Nucleus accumbens (tissue), 56 donors: ENCODE measurements at regions not wholly inside any gene's neighbourhood (a gene's known extent, or its start where the extent isn't known, plus 50 kb on each side); places are given as distances from the start of the nearest gene placed in this dataset.
"Not testable (repeated sequence)": the region's sequence is repeated elsewhere in the genome, so short reads cannot be mapped to it uniquely, and the experiment has no call there.

Source experiments
- DNase-seq, 56 donors: peaks; one replicate each; lab custom pipeline; 2025; lab: John Stamatoyannopoulos, UW

DNA sequence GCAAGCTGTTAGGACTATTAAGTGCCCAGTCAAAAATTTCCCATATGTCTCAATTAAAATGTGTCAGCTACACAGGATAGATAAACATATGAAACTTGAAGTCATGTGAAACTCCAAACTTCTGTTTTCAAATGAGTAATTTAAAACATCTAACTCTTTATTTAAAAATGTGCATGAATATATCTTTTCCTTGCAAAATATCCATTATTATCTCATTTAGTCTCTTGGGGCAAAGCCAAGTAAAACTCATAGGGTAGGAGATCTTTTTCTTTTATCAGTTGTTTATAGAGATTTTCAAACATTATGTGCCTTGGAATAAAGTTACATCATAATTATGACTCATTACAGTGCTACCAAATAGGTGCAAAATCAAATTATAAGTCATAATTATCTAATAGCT lies 2020.1 kb upstream of the PRR20A start:
- no peak for DNase-seq

DNA sequence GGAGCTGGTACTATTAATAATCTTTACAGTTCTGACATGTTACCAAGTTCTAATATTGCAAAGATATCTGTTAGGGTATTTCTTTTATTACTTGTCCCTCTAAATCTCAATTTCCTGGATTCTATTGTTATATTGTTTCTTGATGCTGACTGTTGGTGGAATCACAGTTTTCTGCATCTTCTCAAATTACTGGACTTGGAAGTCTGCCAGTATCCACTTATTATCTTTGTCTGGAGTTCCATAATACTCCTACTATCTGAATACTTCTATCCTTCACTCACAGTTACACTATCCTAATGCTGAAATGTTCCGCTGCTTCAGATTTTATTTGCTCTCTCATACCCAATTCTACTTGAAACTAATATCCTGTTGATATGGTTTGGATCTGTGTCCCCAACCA lies 1985.7 kb upstream of the PRR20A start:
- no peak for DNase-seq

- DNase-seq, result no peak
Observed at GRCh38 chr13:55159765-55160164, 1981.0 kb upstream of the PRR20A start.

GRCh38 chr13:55160867-55161266 lies 1979.9 kb upstream of the PRR20A start:
- no peak for DNase-seq

DNA sequence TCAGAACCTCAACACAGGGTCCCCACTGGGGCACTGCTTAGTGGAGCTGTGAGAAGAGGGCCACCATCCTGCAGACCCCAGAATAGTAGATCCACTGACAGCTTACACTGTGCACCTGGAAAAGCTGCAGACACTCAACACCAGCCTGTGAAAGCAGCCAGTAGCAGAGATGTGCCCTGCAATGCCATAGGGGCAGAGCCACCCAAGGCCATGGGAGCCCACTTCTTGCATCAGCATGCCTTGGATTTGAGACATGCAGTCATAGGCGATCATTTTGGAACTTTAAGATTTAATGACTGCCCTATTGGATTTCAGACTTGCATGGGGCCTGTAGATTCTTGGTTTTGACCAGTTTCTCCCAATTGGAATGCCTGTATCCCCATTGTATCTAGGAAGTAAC lies 1962.1 kb upstream of the PRR20A start:
- not testable (repeated sequence) for DNase-seq

- no peak for DNase-seq
Observed at GRCh38 chr13:55190996-55191395, 1949.7 kb upstream of the PRR20A start.

DNA sequence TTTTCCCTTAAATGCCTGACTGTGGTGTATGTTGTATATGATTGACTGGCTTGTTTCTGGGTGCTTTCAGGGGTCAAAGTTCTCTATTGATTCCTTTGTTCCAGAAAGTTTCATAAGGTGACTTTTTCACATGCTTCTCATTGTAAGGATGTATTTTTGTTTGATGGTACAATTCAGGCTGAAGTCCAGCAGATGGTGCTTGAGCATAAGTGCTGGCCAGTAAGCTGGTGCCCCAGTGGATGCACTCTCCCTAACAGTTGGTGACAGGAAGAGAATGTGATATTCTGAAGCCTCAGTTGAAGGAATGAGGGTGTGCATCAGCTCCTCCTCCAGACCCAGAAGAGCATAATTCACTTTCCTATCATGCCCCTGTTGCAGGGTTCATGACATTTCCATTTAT lies 1941.6 kb upstream of the PRR20A start:
- no peak for DNase-seq

GRCh38 chr13:55214841-55215345 lies 1925.8 kb upstream of the PRR20A start:
- no peak for DNase-seq

DNA sequence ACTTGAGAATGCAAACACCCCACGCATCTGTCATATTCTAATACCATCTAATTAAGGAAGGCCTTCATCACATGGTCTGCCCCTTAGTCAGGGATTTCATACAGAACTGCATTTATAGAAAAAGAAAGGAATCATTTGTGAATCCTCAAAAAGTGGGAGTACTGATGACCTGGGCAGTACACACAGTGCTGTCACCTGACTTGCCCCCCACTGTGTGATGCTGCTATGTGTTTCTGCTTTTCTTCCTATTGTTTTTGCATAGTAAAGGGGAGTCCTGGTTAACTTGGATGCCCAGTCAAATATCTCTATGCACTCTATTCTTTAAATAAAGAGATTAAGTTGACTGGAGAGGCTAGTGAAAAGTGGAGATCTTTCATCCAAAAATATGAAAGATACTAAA lies 1921.2 kb upstream of the PRR20A start:
- no peak for DNase-seq

- DNase-seq, result no peak
Observed at GRCh38 chr13:55229906-55230569, 1910.7 kb upstream of the PRR20A start.

GRCh38 chr13:55230570-55230908 lies 1910.2 kb upstream of the PRR20A start:
- DNase-seq, result no peak

DNA sequence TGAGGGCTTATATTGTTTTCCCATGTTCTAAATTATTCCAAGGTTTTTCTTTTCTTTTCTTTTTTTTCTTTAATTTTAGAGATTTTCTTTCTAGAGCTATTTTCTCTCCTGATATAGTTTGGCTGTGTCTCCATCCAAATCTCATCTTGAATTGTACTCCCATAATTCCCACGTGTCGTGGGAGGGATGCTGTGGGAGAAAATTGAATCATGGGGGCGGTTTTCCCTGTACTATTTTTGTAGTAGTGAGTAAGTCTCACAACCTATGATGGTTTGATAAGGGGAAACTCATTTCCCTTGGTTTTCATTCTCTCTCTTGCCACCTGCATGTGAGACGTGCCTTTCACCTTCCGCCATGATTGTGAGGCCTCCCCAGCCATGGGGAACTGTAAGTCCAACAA lies 1906.4 kb upstream of the PRR20A start:
- DNase-seq, result peak in 6 of 56 donors; percentile 1 to 16 (median 6)

DNA sequence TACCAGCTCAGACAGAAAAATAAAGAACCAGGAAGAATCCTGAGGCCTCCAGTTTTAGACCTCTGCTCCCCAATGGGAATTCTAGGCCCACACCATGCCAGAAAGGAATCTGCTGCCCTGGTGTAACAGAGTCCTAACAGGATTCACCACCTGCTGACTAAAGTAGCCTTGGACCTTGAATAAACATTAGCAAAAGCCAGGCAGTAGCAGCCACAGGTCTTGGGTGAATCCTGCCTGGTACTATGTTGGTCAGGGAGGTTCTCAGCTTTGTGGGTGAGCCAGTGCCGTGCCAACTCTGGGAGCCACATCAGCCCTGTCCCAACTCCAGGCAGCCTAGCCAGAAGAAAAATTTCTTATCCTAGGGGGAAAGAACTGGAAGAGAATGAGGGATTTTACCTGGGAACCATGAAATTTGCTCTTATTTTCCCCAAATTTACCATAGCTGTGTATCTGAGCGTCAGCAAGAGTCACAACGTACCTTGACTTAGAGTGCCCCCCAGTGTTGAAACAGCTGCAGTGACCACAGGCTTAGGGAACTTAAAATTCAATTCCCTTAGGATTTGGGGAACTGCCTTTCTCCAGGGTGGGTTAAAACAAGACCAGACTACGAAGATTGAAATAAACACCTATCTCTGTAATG lies 1895.6 kb upstream of the PRR20A start:
- no peak for DNase-seq

DNA sequence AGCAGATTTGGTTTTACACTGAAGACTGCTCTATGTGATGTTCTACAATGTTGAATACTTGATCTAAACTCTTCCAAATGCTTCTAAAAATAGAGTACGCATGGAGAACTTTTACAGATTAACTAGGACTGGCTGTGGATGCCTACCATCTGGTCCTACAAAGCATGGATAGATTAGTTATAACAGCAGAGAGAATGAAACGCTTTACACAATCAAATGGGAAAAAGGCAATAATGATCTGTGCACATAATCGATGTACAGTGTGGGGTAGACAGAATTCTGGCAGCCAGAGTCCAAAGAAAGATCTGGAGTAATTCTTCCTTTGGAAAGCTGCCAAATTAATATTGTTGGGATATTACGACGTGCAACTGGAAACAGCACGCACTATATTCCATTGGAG lies 1885.5 kb upstream of the PRR20A start:
- DNase-seq, result no peak

- DNase-seq, result no peak
Observed at GRCh38 chr13:55263045-55263444, 1877.7 kb upstream of the PRR20A start.

DNA sequence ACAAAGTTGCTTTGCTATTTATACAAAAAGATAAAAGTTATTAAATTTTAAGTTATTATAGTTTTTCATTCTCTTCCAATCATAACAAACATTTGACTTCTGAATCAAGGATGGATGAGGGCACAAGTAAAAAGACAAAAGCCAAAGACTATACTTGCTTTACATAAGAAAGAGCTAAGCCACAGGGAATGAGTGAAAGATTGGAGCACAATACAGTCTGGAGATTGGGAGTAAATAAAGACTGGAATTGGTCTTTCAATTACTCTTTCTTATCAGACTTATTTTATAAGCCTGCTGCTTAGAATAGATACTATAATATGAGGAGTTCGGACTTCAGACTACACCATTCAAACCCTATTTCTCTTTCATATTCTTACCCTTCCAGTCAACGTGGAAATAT lies 1874.1 kb upstream of the PRR20A start:
- no peak for DNase-seq

DNA sequence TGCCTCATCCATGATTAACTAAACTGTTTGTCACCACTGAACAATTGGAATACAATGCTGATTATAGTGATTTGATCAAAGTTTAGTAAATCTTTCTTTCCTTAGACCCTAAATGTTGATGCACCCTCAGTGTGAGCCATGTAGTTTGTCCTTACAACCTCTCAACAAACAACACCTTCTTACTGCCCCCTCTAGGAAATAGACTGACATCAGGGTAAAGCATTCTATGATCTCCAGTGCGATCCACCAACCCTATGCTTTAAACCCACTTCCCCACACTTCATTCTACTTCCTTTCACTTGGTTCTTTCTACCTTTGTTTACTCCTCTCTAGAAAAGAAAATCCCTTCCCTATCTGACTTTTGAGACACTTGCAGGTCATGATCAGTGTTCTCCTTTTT lies 1842.5 kb upstream of the PRR20A start:
- no peak for DNase-seq

GRCh38 chr13:55302568-55302967 lies 1838.2 kb upstream of the PRR20A start:
- DNase-seq, result no peak

DNA sequence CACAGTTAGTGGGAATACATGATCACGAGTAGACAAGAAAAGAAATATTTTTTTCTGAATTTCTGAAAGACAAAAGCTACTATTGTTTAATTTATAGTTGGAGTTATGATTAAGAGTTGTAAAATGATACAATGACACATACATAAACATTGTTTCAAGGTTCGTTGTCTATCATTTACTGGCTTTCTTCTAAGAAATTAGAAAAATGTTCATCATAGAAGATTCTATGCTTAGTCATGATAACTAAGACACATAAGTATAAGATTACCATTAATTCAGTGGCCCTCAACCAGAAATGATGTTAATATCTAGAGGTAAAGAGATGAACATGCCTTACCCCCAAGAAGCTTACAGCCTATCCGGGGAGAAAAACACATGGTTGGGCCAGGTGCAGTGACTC lies 1832.8 kb upstream of the PRR20A start:
- DNase-seq, result no peak

DNA sequence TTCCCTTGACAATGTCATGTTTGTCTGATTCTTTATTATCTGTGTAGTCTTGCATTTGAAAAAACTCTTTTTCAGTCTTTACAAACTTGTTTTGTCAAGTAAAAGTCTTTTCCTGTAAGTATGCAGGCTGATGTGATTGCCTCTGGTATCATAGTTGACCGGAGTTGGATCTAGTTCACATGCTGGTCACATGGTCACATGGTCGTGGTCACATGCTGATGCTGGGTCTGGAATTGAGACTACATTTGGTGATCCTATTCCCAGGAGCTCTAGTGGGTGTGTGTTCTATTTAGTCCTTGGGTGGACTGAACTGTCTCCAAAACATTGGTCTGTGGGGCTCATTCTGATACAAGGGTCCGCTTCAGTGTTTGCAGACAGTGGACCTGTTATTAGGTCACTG lies 1798.8 kb upstream of the PRR20A start:
- no peak for DNase-seq

- DNase-seq, result no peak
Observed at GRCh38 chr13:55345224-55345623, 1795.5 kb upstream of the PRR20A start.

GRCh38 chr13:55347528-55347927 lies 1793.2 kb upstream of the PRR20A start:
- no peak for DNase-seq

GRCh38 chr13:55359067-55359466 lies 1781.7 kb upstream of the PRR20A start:
- DNase-seq, result no peak
